Gastrocnemius medialis (tissue), 4 donors: ENCODE measurements at regions not wholly inside any gene's neighbourhood (a gene's known extent, or its start where the extent isn't known, plus 50 kb on each side); places are given as distances from the start of the nearest gene placed in this dataset.

Experiments used
- CTCF ChIP-seq, 5 experiments: fragments of 450-650 bp in 3 of 5; fragments of 200-600 bp in 2 of 5; sonication (generic) in 2 of 5; IDR thresholded peaks in 4 of 5; conservative IDR thresholded peaks in 1 of 5; 1 replicate in 4 of 5; 2 replicates in 1 of 5; pipeline ENCODE4 v1.5.1; 2016 to 2019; ENCODE audit warnings: antibody characterized with exemption in 5 of 5, mild to moderate bottlenecking in 3 of 5, moderate library complexity in 3 of 5
- POLR2A ChIP-seq, 2 donors: fragments of 450-650 bp; IDR thresholded peaks; one replicate each; pipeline ENCODE4 v1.6.1; 2017; ENCODE audit warnings: antibody characterized with exemption in 2 of 2, mild to moderate bottlenecking in 2 of 2, moderate library complexity in 2 of 2

- TF ChIP-seq CTCF (IDR thresholded peaks at IDR 0.05 in 4 of 5, conservative IDR thresholded peaks at IDR 0.05 in 1 of 5) (no peak), POLR2A (IDR thresholded peaks at IDR 0.05) (no peak)
These were observed 51.6 kb upstream of the PARP11 start for GRCh38 chr12:3924761-3925160.
